PFSK-1 (cell line): ENCODE measurements at regions not wholly inside any gene's neighbourhood (a gene's known extent, or its start where the extent isn't known, plus 50 kb on each side); places are given as distances from the start of the nearest gene placed in this dataset.

Source experiments
- POLR2AphosphoS5 ChIP-seq: IDR thresholded peaks from 2 replicates; pipeline ENCODE4 v1.6.1; 2012; ENCODE audit warnings: low read depth, mild to moderate bottlenecking, control low read depth, low read length, moderate library complexity
- REST ChIP-seq, 2 experiments: IDR thresholded peaks; 2 replicates each; pipeline versions ENCODE4 v1.6.1 to v1.8.0; 2011 to 2012; ENCODE audit warnings: low read depth in 2 of 2, low read length in 2 of 2, control low read depth in 1 of 2, inconsistent platforms in 1 of 2, mild to moderate bottlenecking in 1 of 2, moderate library complexity in 1 of 2; ENCODE audit not compliant: insufficient read depth in 1 of 2
- TAF1 ChIP-seq: IDR thresholded peaks from 2 replicates; pipeline ENCODE4 v1.6.1; 2012; ENCODE audit warnings: low read length, control low read depth, borderline replicate concordance; ENCODE audit not compliant: insufficient read depth

- no peak for TF ChIP-seq POLR2AphosphoS5
- TF ChIP-seq REST (IDR thresholded peaks at IDR 0.05; ENCODE audit: insufficient read depth in 1 of 2, low read depth in 2 of 2, low read length in 2 of 2), result no peak
- no peak for TF ChIP-seq TAF1
Observed at GRCh38 chr12:107931761-107932160, 157.3 kb downstream of the ASCL4 start.
